Chondrocyte (in vitro differentiated cells): ENCODE measurements at regions not wholly inside any gene's neighbourhood (a gene's known extent, or its start where the extent isn't known, plus 50 kb on each side); places are given as distances from the start of the nearest gene placed in this dataset.

Experiments used
- DNase-seq: peaks from one replicate; pipeline ENCODE4 v3.0.0; 2021; ENCODE audit warnings: mixed read lengths, low spot score
- H3K27ac Mint-ChIP-seq: one replicate; pipeline ENCODE4 v1.8.0; 2021; ENCODE audit warnings: mild to moderate bottlenecking, moderate library complexity, mixed read lengths; ENCODE audit not compliant: unreplicated experiment
- H3K27me3 Mint-ChIP-seq: 2 replicates; pipeline ENCODE4 v1.8.0; 2021; ENCODE audit warnings: low read depth, mixed read lengths
- H3K36me3 Mint-ChIP-seq: 2 replicates; pipeline ENCODE4 v1.8.0; 2021; ENCODE audit warnings: low read depth, mixed read lengths
- H3K4me1 Mint-ChIP-seq: 2 replicates; pipeline ENCODE4 v1.8.0; 2021; ENCODE audit warnings: low read depth, mild to moderate bottlenecking, mixed read lengths
- H3K4me3 Mint-ChIP-seq: one replicate; pipeline ENCODE4 v1.8.0; 2021; ENCODE audit warnings: mild to moderate bottlenecking, moderate library complexity, mixed read lengths; ENCODE audit not compliant: unreplicated experiment
- H3K9me3 Mint-ChIP-seq: 2 replicates; pipeline ENCODE4 v1.8.0; 2021; ENCODE audit warnings: low read depth, mixed read lengths
- CTCF ChIP-seq: fragments of 200-600 bp; sonication (generic); IDR thresholded peaks from 2 replicates; pipeline ENCODE4 v1.5.0; 2021; ENCODE audit warnings: antibody characterized with exemption, mild to moderate bottlenecking, moderate library complexity

- no peak for DNase-seq
- Mint-ChIP-seq H3K4me1 (no peaks in the 10 kb centered on the region), H3K4me3 (no peak overlapping the region), H3K36me3 (no peaks in the 10 kb centered on the region), H3K9me3 (peaks cover 10% of the 10 kb centered on the region), H3K27me3 (no peaks in the 10 kb centered on the region), H3K27ac (no peak overlapping the region)
- TF ChIP-seq CTCF = no peak
Observed at GRCh38 chr6:86010915-86011786, 368.5 kb upstream of the SYNCRIP start.

- Mint-ChIP-seq H3K4me1 (no peaks in the 10 kb centered on the region), H3K9me3 (peaks cover 7% of the 10 kb centered on the region), H3K27ac (no peak overlapping the region), H3K27me3 (no peaks in the 10 kb centered on the region), H3K36me3 (no peaks in the 10 kb centered on the region), H3K4me3 (no peak overlapping the region)
- no peak for DNase-seq
- TF ChIP-seq CTCF = no peak
Observed at GRCh38 chr6:85997206-85997605, 354.5 kb upstream of the SYNCRIP start.

GRCh38 chr6:85996034-85996375 lies 353.3 kb upstream of the SYNCRIP start:
- H3K27ac Mint-ChIP-seq = no peak overlapping the region

GRCh38 chr6:85995339-85996033 lies 352.8 kb upstream of the SYNCRIP start:
- TF ChIP-seq CTCF = no peak
- Mint-ChIP-seq H3K4me1 (no peaks in the 10 kb centered on the region), H3K27ac (no peak overlapping the region), H3K4me3 (no peak overlapping the region), H3K9me3 (peaks cover 7% of the 10 kb centered on the region), H3K36me3 (no peaks in the 10 kb centered on the region), H3K27me3 (no peaks in the 10 kb centered on the region)
- DNase-seq = no peak

More at GRCh38 chr6:85996034-85996375, 353.3 kb upstream of the SYNCRIP start:
- TF ChIP-seq CTCF = no peak
- DNase-seq = no peak
- H3K4me1 Mint-ChIP-seq = no peaks in the 10 kb centered on the region
- H3K4me3 Mint-ChIP-seq = no peak overlapping the region
- H3K36me3 Mint-ChIP-seq = no peaks in the 10 kb centered on the region
- H3K9me3 Mint-ChIP-seq = peaks cover 7% of the 10 kb centered on the region
- no peaks in the 10 kb centered on the region for H3K27me3 Mint-ChIP-seq

GRCh38 chr6:85986681-85987080 lies 344.0 kb upstream of the SYNCRIP start:
- Mint-ChIP-seq H3K9me3 (peaks cover 25% of the 10 kb centered on the region), H3K27ac (no peak overlapping the region), H3K27me3 (no peaks in the 10 kb centered on the region), H3K4me3 (no peak overlapping the region), H3K36me3 (peaks cover 2% of the 10 kb centered on the region), H3K4me1 (no peaks in the 10 kb centered on the region)
- TF ChIP-seq CTCF = no peak
- DNase-seq = no peak
